Breast epithelium (tissue), 3 donors: ENCODE measurements at regions not wholly inside any gene's neighbourhood (a gene's known extent, or its start where the extent isn't known, plus 50 kb on each side); places are given as distances from the start of the nearest gene placed in this dataset.

ENCODE experiments used
- CTCF ChIP-seq, 3 donors: fragments of 450-650 bp; IDR thresholded peaks; one replicate each; pipeline ENCODE4 v1.5.1; 2016 to 2017; ENCODE audit warnings: antibody characterized with exemption in 3 of 3, mild to moderate bottlenecking in 3 of 3, moderate library complexity in 3 of 3
- POLR2A ChIP-seq: fragments of 450-650 bp; IDR thresholded peaks from one replicate; pipeline ENCODE4 v1.6.1; 2016; ENCODE audit warnings: antibody characterized with exemption, mild to moderate bottlenecking, moderate library complexity

DNA sequence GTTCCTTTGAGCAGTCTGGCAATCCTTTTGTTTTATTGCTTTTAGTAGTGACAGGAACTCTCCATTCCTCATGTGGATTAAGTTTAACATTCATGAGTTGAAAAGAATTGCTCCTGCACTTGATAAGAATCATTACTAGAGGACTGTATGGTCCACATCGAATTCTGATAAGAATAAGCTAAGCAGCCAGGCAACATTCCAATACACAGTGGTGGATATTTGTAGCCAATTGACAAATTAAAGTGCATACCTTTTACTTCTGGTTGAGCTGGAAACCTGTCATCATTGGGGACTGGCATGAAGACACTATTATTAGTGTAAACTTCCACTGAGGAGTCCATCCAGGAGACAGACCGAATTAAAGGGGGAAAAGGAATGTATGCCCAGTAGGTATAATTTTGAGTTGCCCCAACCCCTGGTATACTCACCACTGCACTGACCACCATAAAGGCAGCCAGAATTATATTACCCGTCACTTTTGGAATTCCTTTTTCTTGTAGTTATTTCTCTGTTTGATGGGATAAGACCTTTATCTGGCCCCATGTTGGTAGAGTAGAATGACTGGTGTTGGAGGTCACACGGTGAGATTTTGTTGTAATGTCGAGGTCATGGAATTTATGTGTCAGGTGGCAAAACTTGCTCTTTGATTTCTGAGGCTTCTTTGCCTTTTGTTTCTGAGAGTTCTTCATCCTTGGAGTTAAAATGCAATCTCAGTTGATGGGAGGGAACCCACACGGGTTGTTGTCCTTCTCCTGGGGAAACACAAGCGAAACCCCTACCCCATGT lies 72.1 kb upstream of the ARL4D start:
- no peak for TF ChIP-seq CTCF (IDR thresholded peaks at IDR 0.05)
- TF ChIP-seq POLR2A: no peak
